HG03442 (cell line): ENCODE measurements at regions not wholly inside any gene's neighbourhood (a gene's known extent, or its start where the extent isn't known, plus 50 kb on each side); places are given as distances from the start of the nearest gene placed in this dataset.
"Not testable (repeated sequence)": the region's sequence is repeated elsewhere in the genome, so short reads cannot be mapped to it uniquely, and the experiment has no call there.

Experiments
- ATAC-seq: cut with Tn5 transposase; IDR thresholded peaks from one replicate; pipeline ENCODE4 v1.9.1; 2021; ENCODE audit warnings: mild to moderate bottlenecking, moderate library complexity; ENCODE audit not compliant: unreplicated experiment

GRCh38 chr9:104195142-104195541 lies 101.0 kb downstream of the SMC2 start:
- not testable (repeated sequence) for ATAC-seq

GRCh38 chr9:104200456-104200994 lies 106.4 kb downstream of the SMC2 start:
- ATAC-seq, result no peak

GRCh38 chr9:104206766-104207165 lies 112.7 kb downstream of the SMC2 start:
- ATAC-seq, result no peak

DNA sequence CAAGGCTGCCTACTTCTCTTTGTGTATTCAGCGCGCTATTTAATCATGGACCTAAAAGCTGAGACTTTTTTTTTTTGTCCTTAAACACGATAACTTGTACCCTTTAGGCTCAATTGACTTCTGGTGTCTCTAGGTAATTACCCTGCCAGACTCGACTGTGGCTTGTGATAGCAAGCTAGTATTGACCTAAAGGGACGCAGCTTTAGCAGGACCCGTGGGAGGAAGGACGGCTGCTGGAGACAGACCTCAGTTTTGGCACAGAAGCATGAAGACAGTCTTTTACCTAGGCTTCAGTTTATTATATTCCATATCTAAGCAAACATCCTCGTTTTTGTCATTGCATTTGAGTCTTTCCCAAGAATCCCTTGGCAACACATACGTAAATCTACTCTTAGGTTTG lies 115.3 kb downstream of the SMC2 start:
- ATAC-seq, result no peak

- ATAC-seq, result no peak
Measured at GRCh38 chr9:104227108-104227507, 133.0 kb downstream of the SMC2 start.

GRCh38 chr9:104232781-104233341 lies 138.8 kb downstream of the SMC2 start:
- ATAC-seq, result no peak

GRCh38 chr9:104233366-104233765 lies 139.3 kb downstream of the SMC2 start:
- no peak for ATAC-seq

- ATAC-seq, result not testable (repeated sequence)
Measured at GRCh38 chr9:104234632-104235337, 140.7 kb downstream of the SMC2 start.

DNA sequence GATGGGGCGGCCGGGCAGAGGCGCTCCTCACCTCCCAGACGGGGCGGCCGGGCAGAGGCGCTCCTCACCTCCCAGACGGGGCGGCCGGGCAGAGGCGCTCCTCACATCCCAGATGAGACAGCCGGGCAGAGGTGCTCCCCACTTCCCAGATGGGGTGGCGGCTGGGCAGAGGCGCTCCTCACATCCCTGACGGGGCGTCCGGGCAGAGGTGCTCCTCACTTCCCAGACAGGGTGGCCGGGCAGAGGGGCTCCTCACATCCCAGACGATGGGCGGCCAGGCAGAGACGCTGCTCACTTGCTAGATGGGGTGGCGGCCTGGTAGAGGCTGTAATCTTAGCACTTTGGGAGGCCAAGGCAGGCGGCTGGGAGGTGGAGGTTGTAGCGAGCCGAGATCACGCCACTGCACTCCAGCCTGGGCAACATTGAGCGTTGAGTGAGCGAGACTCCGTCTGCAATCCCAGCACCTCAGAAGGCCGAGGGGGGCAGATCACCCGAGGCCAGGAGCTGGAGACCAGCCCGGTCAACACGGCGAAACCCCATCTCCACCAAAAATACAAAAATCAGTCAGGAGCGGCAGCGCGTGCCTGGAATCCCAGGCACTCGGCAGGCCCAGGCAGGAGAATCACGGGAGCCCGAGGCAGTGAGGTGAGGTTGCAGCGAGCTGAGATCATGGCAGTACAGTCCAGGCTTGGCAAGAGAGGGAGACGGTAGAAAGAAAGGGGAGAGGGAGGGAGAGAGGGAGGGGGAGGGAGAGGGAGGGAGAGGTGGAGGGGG lies 141.4 kb downstream of the SMC2 start:
- ATAC-seq, result not testable (repeated sequence)

GRCh38 chr9:104238668-104239067 lies 144.6 kb downstream of the SMC2 start:
- no peak for ATAC-seq

GRCh38 chr9:104240890-104241289 lies 146.8 kb downstream of the SMC2 start:
- no peak for ATAC-seq

GRCh38 chr9:104245925-104246324 lies 151.8 kb downstream of the SMC2 start:
- ATAC-seq, result no peak

DNA sequence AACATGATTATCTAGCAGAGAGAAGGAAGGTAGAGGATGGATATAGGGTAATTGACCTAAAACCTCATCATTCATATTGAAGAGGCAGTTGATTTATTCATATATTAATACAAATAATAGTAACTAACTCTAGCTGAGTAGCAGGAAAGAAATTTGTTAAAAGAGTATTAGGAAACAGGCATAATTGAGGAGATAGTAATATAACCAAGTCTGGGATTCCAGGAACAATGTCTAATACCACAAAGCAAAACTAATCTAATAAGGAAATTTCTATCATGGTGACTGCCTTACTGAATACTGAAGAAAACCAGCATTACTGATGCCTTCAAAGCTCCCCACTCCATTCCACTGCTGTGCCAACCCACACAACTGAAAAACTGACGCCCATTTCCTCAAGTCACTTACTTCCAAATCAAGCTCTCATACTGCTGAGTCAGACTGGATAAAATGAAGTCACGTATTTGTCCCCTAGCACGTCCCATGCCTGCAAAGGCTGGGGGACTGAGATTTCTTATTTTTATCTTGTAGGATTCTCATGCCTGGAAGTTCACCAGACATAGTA lies 153.9 kb downstream of the SMC2 start:
- peak; percentile 52 for ATAC-seq

DNA sequence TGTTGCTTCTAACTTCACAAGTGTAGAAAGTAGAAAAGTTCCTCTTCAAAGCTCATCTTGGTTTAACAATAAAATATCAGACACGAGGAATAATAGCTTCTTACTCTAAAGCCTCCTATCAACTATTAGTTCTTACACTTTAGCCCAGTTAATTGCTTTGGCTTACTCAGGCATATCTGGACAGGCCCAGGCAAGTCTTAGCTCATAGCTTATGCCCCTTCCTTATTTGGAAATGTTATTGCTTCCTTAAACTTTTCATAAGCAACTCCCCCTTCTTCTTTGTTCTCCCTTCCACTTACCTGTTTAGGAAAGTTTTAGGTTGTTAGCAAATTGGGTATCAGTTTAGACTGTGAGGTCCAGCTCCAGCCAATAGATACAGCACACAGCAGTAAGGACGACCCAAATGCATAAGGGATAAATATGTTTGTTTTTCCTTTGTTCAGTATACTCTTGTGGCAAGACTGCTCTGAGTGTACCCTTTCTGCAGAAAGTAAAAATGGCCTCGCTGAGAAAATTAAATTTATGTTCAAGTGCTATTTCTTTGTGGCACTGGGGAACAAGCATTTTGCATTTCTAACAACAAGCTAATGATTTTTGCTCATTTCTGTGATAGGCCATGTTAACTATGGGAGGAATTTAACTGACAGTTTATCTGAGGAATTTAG lies 162.1 kb downstream of the SMC2 start:
- ATAC-seq, result no peak

DNA sequence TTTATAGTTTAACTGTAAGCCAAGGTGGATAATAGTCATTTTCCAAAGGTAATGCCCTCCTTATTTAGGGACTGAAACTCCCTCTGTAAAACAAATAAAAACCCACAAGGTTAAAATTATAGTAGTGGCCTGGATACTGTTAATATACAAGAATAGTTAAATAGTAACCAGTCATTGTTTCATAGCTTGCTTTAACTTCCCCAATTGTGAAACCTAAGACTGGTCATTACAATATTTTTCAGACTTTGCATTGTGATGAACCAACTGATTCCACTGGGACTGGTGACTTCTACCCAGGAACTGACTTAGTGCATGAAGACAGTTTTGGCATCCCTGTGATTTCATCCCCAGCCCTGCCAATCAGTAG lies 162.6 kb downstream of the SMC2 start:
- no peak for ATAC-seq

DNA sequence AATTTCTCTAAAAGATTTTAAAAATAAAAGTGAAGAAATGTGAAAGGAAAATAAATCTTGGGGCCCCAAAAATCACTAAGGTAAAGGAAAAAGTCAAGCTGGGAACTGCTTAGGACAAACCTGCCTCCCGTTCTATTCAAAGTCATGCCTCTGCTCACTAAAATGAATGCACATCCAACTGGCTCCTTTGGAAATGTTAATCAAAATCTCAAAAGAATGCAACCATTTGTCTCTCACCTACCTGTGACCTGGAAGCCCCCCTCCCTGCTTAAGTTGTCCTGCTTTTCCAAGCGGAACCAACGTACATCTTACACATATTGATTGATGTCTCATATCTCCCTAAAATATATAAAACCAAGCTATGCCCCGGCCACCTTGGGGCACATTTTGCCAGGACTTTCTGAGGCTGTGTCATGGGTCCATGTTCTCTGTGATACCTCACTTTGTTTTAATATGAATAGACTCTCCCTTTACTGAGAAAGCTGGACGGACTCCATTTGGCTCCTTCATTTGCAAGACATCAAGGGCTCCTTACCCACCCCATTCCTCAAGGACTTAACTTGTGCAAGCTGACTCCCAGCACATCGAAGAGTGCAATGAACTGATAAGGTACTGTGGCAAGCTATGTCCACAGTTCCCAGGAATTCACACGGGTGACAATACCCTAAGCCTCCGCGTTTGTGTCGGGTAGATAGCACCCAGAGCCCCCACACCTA lies 164.3 kb downstream of the SMC2 start:
- ATAC-seq, result no peak

DNA sequence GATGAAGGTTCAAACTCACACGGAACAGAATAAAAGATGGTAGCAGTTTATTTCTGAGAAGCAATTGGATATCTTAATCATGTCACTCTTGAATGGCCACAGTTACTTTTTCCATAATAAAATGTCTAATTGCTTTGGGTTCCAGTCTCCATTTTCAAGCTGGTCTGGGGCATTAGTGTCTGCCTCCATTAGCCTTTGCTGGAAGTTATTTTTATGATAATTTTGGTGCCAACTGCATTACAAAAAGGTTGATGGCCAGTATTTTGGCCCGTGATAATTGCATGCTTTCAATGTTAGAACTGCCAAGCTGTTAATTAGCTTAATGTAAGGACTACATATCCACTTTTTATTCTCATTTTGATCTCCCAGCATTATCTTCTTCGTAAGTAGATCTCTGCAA lies 165.9 kb downstream of the SMC2 start:
- ATAC-seq, result no peak

DNA sequence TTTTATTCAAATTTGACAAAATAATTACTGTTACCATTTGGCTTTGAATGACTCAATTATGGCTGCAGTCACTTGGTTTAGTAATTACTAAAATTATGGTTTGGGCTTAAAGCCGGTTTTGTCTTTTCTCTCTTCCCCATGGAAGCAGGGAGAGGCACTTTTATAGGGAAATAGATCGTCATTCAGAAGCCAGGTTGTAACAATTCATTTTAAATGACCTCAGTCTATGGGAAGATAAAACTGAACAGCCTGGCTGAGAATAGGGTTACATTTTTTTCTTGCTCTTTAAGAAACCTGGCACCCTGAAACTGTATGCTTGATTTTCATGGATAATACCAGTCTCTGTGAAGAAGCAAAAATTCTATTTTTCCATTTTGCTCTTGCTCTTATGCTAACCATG lies 169.8 kb downstream of the SMC2 start:
- no peak for ATAC-seq

DNA sequence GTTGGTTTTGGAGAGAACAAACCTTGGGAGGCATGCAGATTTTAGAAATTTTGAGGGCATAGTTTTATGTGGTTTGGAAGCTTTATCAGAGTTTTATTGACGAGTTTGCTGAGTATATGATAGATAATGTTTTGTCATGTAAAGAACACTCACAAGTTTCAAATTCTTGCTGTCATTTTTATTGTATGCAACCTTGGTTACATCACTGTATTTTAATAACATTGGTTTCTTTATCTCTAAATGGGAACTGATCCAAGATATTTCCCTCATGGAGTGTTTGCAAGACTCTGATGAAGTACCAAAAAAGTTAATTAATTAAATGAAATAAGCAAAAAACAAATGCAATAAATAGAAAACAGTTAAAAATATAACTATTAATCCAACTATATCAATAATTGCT lies 170.3 kb downstream of the SMC2 start:
- ATAC-seq, result no peak

- no peak for ATAC-seq
Measured at GRCh38 chr9:104269374-104269773, 175.3 kb downstream of the SMC2 start.
